ENCODE measurements at regions not wholly inside any gene's neighbourhood (a gene's known extent, or its start where the extent isn't known, plus 50 kb on each side); places are given as distances from the start of the nearest gene placed in this dataset.

- no peak for DNase-seq
These were observed 462.6 kb downstream of the PRKD1 start for GRCh38 chr14:29465095-29465494.

GRCh38 chr14:29475641-29476040 lies 452.0 kb downstream of the PRKD1 start:
- DNase-seq: no peak

- no peak for DNase-seq
These were observed 441.5 kb downstream of the PRKD1 start for GRCh38 chr14:29486132-29486531.

- no peak for DNase-seq
These were observed 437.7 kb downstream of the PRKD1 start for GRCh38 chr14:29489911-29490425.

- no peak for DNase-seq
These were observed 433.8 kb downstream of the PRKD1 start for GRCh38 chr14:29493849-29494248.

GRCh38 chr14:29494312-29494711 lies 433.3 kb downstream of the PRKD1 start:
- DNase-seq: no peak

- no peak for DNase-seq
These were observed 423.7 kb downstream of the PRKD1 start for GRCh38 chr14:29503903-29504302.

GRCh38 chr14:29518335-29518734 lies 409.3 kb downstream of the PRKD1 start:
- no peak for DNase-seq

- peak; percentile 14 for DNase-seq
These were observed 406.0 kb downstream of the PRKD1 start for GRCh38 chr14:29521526-29522137.
